Adrenal gland (tissue), 5 donors: ENCODE measurements at regions not wholly inside any gene's neighbourhood (a gene's known extent, or its start where the extent isn't known, plus 50 kb on each side); places are given as distances from the start of the nearest gene placed in this dataset.

Source experiments
- CTCF ChIP-seq, 6 experiments: fragments of 450-650 bp in 4 of 6; fragments of 200-600 bp in 2 of 6; sonication (generic) in 1 of 6; IDR thresholded peaks; 1 replicate in 5 of 6; 2 replicates in 1 of 6; pipeline versions ENCODE4 v1.5.1 to v1.8.0; 2016 to 2021; ENCODE audit warnings: antibody characterized with exemption in 6 of 6, mild to moderate bottlenecking in 2 of 6, moderate library complexity in 1 of 6
- POLR2A ChIP-seq, 2 donors: fragments of 450-650 bp; IDR thresholded peaks; one replicate each; pipeline ENCODE4 v1.6.1; 2017; ENCODE audit warnings: antibody characterized with exemption in 2 of 2, mild to moderate bottlenecking in 2 of 2, moderate library complexity in 1 of 2
- donor health status: DM: no; HTN: no; CAD: no.

- no peak for TF ChIP-seq CTCF (IDR thresholded peaks at IDR 0.05)
- TF ChIP-seq POLR2A (IDR thresholded peaks at IDR 0.05), result no peak
Measured at GRCh38 chr20:12763406-12763805, 245.4 kb upstream of the SPTLC3 start.
